AML-193 (cell line): ENCODE measurements at regions not wholly inside any gene's neighbourhood (a gene's known extent, or its start where the extent isn't known, plus 50 kb on each side); places are given as distances from the start of the nearest gene placed in this dataset.
A peak's percentile ranks its signal among the peaks of the same experiment; 100 is the strongest.
"Not testable (repeated sequence)": the region's sequence is repeated elsewhere in the genome, so short reads cannot be mapped to it uniquely, and the experiment has no call there.

Source experiments
- DNase-seq, 2 experiments: peaks; one replicate each; lab custom pipeline; 2025; lab: John Stamatoyannopoulos, UW

- DNase-seq: peak in 1 of 2 experiments; percentile 23
These were observed 70.3 kb downstream of the ARL9 start for GRCh38 chr4:56575820-56576429.

DNA sequence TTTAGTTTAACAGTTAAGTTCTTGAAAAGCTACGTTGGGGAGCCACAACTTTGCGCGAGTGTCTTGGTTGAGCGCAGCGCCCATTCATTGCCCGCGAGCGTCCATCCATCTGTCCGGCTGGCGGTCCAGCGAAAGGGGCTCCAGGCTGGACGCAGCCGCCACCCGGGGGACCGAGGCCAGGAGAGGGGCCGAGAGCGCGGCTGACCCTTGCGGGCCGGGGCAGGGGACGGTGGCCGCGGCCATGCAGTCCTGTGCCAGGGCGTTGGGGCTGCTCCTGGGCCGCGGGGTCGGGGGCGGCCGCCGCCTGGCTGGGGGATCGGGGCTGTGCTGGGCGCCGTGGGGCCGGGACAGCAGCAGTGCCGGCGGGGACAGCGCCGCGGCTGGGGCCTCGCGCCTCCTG is 86.8 kb downstream of the ARL9 start:
- not testable (repeated sequence) for DNase-seq
